IPS-NIHi7 (cell line): ENCODE measurements at regions not wholly inside any gene's neighbourhood (a gene's known extent, or its start where the extent isn't known, plus 50 kb on each side); places are given as distances from the start of the nearest gene placed in this dataset.
A peak's percentile ranks its signal among the peaks of the same experiment; 100 is the strongest.

ENCODE experiments used
- DNase-seq: peaks from one replicate; pipeline ENCODE4 v3.0.0; 2012; ENCODE audit warnings: mixed read lengths; ENCODE audit errors: extremely low spot score

GRCh38 chr2:215717501-215718381 lies 281.9 kb upstream of the FN1 start:
- DNase-seq: no peak

- no peak for DNase-seq
These were observed 281.1 kb upstream of the FN1 start for GRCh38 chr2:215716956-215717355.

GRCh38 chr2:215712871-215713790 lies 277.3 kb upstream of the FN1 start:
- no peak for DNase-seq

- no peak for DNase-seq
These were observed 276.5 kb upstream of the FN1 start for GRCh38 chr2:215712219-215712868.

- peak; percentile 15 for DNase-seq
These were observed 275.7 kb upstream of the FN1 start for GRCh38 chr2:215711471-215712034.

- DNase-seq: no peak
These were observed 271.7 kb upstream of the FN1 start for GRCh38 chr2:215707608-215708007.

- DNase-seq: no peak
These were observed 270.0 kb upstream of the FN1 start for GRCh38 chr2:215705771-215706361.

GRCh38 chr2:215705281-215705680 lies 269.4 kb upstream of the FN1 start:
- DNase-seq: no peak

- no peak for DNase-seq
These were observed 266.4 kb upstream of the FN1 start for GRCh38 chr2:215702116-215702902.

- no peak for DNase-seq
These were observed 264.1 kb upstream of the FN1 start for GRCh38 chr2:215699700-215700538.

GRCh38 chr2:215699018-215699417 lies 263.1 kb upstream of the FN1 start:
- DNase-seq: no peak

GRCh38 chr2:215698566-215698965 lies 262.7 kb upstream of the FN1 start:
- DNase-seq: no peak

- DNase-seq: no peak
These were observed 261.6 kb upstream of the FN1 start for GRCh38 chr2:215697496-215697895.

GRCh38 chr2:215697003-215697402 lies 261.1 kb upstream of the FN1 start:
- no peak for DNase-seq

GRCh38 chr2:215695861-215696260 lies 260.0 kb upstream of the FN1 start:
- DNase-seq: no peak

- DNase-seq: no peak
These were observed 258.2 kb upstream of the FN1 start for GRCh38 chr2:215693999-215694580.

GRCh38 chr2:215693193-215693998 lies 257.5 kb upstream of the FN1 start:
- DNase-seq: no peak

GRCh38 chr2:215692387-215693079 lies 256.7 kb upstream of the FN1 start:
- no peak for DNase-seq
